A673 (cell line): ENCODE measurements at regions not wholly inside any gene's neighbourhood (a gene's known extent, or its start where the extent isn't known, plus 50 kb on each side); places are given as distances from the start of the nearest gene placed in this dataset.

Experiments used
- CTCF ChIP-seq: fragments of 300-800, 200-600 bp; sonication (generic); conservative IDR thresholded peaks from 2 replicates; pipeline ENCODE4 v1.5.1; 2017; ENCODE audit warnings: low read depth, mild to moderate bottlenecking, antibody characterized with exemption, low read length, moderate library complexity, mixed read lengths
- EZH2 ChIP-seq: fragments of 200-600 bp; sonication (generic); IDR thresholded peaks from 2 replicates; pipeline ENCODE4 v1.6.1; 2017; ENCODE audit warnings: borderline replicate concordance, low read depth, mild to moderate bottlenecking, mixed read lengths, antibody characterized with exemption, low read length; ENCODE audit not compliant: poor library complexity, severe bottlenecking

GRCh38 chr18:24814521-24814920, 354.1 kb downstream of the HRH4 start:
- TF ChIP-seq EZH2: no peak
- no peak for TF ChIP-seq CTCF
